ENCODE measurements at regions not wholly inside any gene's neighbourhood (a gene's known extent, or its start where the extent isn't known, plus 50 kb on each side); places are given as distances from the start of the nearest gene placed in this dataset.

DNA sequence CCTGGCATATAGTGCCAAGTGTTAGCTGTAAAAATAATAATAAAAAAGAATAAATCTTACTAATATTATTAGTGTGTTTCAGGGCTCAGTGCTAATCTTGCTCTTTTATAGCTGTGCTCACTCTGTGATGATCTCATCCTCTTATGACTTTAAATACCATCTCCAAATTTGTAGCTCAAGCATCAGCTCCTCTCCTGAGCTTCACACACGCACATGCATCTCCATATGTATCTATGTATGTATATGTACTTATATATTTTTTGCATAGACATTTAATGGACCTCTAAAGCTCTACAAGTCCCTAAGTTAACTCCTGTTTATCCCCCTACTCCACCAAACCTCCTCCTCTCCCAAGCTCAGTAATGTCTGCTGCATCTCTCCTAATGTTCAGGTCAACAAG is 170.8 kb upstream of the NR3C1 start:
- H2AFZ ChIP-seq (ENCODE audit: low read length): no peak overlapping the region
- H2BK120ac ChIP-seq (replicated peaks; ENCODE audit: low read depth, low read length): no peak overlapping the region
- no peak for TF ChIP-seq EGR1 (IDR thresholded peaks at IDR 0.05; ENCODE audit: borderline replicate concordance, low read depth, low read length)
- no peak for TF ChIP-seq GABPA (IDR thresholded peaks at IDR 0.05; ENCODE audit: borderline replicate concordance, insufficient read depth, low read length)
- no peak for TF ChIP-seq PHF8 (conservative IDR thresholded peaks at IDR 0.05; ENCODE audit: low read depth, low read length)
- TF ChIP-seq GTF2F1 (IDR thresholded peaks at IDR 0.05; ENCODE audit: borderline replicate concordance, low read depth, low read length): no peak
- H3K27me3 ChIP-seq (replicated peaks in 1 of 4; ENCODE audit: control insufficient read depth in 3 of 4, extremely low read depth in 1 of 4, insufficient read depth in 3 of 4, low read length in 3 of 4): no peaks in the 10 kb centered on the region
- H3K56ac ChIP-seq (replicated peaks; ENCODE audit: insufficient read length, low read depth, low read length): no peak overlapping the region
- no peak overlapping the region for H3K23ac ChIP-seq (ENCODE audit: insufficient read length)
- H2BK15ac ChIP-seq (ENCODE audit: low read length): no peak overlapping the region
- no peak overlapping the region for H3K4me3 ChIP-seq (ENCODE audit: extremely low read depth in 1 of 4, insufficient read depth in 2 of 4, low read depth in 3 of 4, low read length in 4 of 4)
- FAIRE-seq (no peak), DNase-seq (ENCODE audit: low read depth in 1 of 2, low spot score in 2 of 2) (no peak)
- no peaks in the 10 kb centered on the region for H3K9me3 ChIP-seq (ENCODE audit: insufficient read depth in 2 of 2, low read depth in 1 of 2, low read length in 1 of 2)
- H3K23me2 ChIP-seq (ENCODE audit: low read depth, low read length): no peaks in the 10 kb centered on the region
- no peak overlapping the region for H3K14ac ChIP-seq (ENCODE audit: insufficient read length)
- no peak overlapping the region for H4K5ac ChIP-seq (ENCODE audit: insufficient read length, low read depth, low read length)
- H2AK5ac ChIP-seq (ENCODE audit: low read depth, low read length): no peak overlapping the region
- ChIA-PET POLR2A (ENCODE audit: partially characterized antibody) (no interaction called here), CTCF (ENCODE audit: partially characterized antibody) (interaction anchor here (0.8 to 1.0 kb wide), 2 partner anchors 12 to 13 kb away, joined by 3 read pairs; no protein-coding TSS in a partner anchor)
- H4K91ac ChIP-seq (replicated peaks; ENCODE audit: insufficient read length, low read length): no peak overlapping the region
- no peak overlapping the region for H3K18ac ChIP-seq (ENCODE audit: extremely low read depth, low read length)
- no peaks in the 10 kb centered on the region for H3K36me3 ChIP-seq (ENCODE audit: control insufficient read depth in 2 of 4, insufficient read depth in 4 of 4, low read length in 3 of 4)
- H2BK5ac ChIP-seq (ENCODE audit: low read depth, low read length): no peak overlapping the region
- no peaks in the 10 kb centered on the region for H3K79me2 ChIP-seq (ENCODE audit: control insufficient read depth in 1 of 2, insufficient read depth in 2 of 2, low read length in 2 of 2)
- H3K4ac ChIP-seq (replicated peaks; ENCODE audit: insufficient read length, low read depth, low read length): no peak overlapping the region
- 94% methylated on average over 1 of the region's 1 CpG; no CpG with 5 or more reads in 1 of the 2 experiments for WGBS, 2 experiments (ENCODE audit: extremely low coverage in 1 of 2, insufficient coverage in 1 of 2, insufficient read length in 1 of 2, insufficient replicate concordance in 2 of 2, low coverage in 1 of 2, low lambda C conversion rate in 2 of 2, missing lambda C conversion rate in 1 of 2)
- no peak overlapping the region for H3K9ac ChIP-seq (replicated peaks in 1 of 4; ENCODE audit: extremely low read depth in 1 of 4, low read depth in 3 of 4, low read length in 3 of 4)
- no peak overlapping the region for H4K8ac ChIP-seq (ENCODE audit: extremely low read depth, insufficient read depth, low read length)
- no peaks in the 10 kb centered on the region for H3K79me1 ChIP-seq (ENCODE audit: low read depth, low read length)
- no peak overlapping the region for H2BK12ac ChIP-seq (ENCODE audit: low read depth, low read length)
- no peak overlapping the region for H3K27ac ChIP-seq (ENCODE audit: low read depth, low read length)
- no peak overlapping the region for H3K4me2 ChIP-seq (ENCODE audit: insufficient read depth in 1 of 2, low read depth in 2 of 2, low read length in 2 of 2)
- peaks cover 0 to 3% (median 0%) of the 10 kb centered on the region in 4 experiments; a peak in 1 of 7 replicates for H3K4me1 ChIP-seq (replicated peaks in 1 of 4; ENCODE audit: control insufficient read depth in 3 of 4, insufficient read depth in 4 of 4, low read length in 3 of 4)
- H2BK20ac ChIP-seq (ENCODE audit: low read length): no peak overlapping the region
- no peaks in the 10 kb centered on the region for H4K20me1 ChIP-seq (replicated peaks in 1 of 2; ENCODE audit: control insufficient read depth in 1 of 2, insufficient read depth in 2 of 2, low read length in 2 of 2)
